Uterus (tissue), 2 donors: ENCODE measurements at regions not wholly inside any gene's neighbourhood (a gene's known extent, or its start where the extent isn't known, plus 50 kb on each side); places are given as distances from the start of the nearest gene placed in this dataset.

Source experiments
- CTCF ChIP-seq, 4 experiments: fragments of 200-600 bp in 2 of 4; fragments of 450-650 bp in 2 of 4; sonication (generic) in 2 of 4; IDR thresholded peaks; one replicate each; pipeline ENCODE4 v1.5.1; 2016 to 2019; ENCODE audit warnings: antibody characterized with exemption in 4 of 4, mild to moderate bottlenecking in 2 of 4, moderate library complexity in 1 of 4
- POLR2A ChIP-seq, 2 donors: fragments of 450-650 bp; IDR thresholded peaks; one replicate each; pipeline ENCODE4 v1.6.1; 2016; ENCODE audit warnings: antibody characterized with exemption in 2 of 2, mild to moderate bottlenecking in 1 of 2, moderate library complexity in 1 of 2

GRCh38 chr10:1972406-1972805 is 235.1 kb upstream of the ADARB2 start:
- TF ChIP-seq CTCF (IDR thresholded peaks at IDR 0.05), result no peak
- TF ChIP-seq POLR2A (IDR thresholded peaks at IDR 0.05), result no peak
